H1 (cell line): ENCODE measurements at regions not wholly inside any gene's neighbourhood (a gene's known extent, or its start where the extent isn't known, plus 50 kb on each side); places are given as distances from the start of the nearest gene placed in this dataset.

ENCODE experiments used
- CTCF ChIA-PET: fragments of 300-600 bp; sonication (Branson Sonifier 250); formaldehyde crosslinking; loops from one replicate; lab custom pipeline; 2021; ENCODE audit not compliant: partially characterized antibody; lab: Charles Lee
- POLR2A ChIA-PET: fragments of 300-600 bp; sonication (Branson Sonifier 250); formaldehyde crosslinking; loops from one replicate; lab custom pipeline; 2021; ENCODE audit warnings: inconsistent platforms; ENCODE audit not compliant: partially characterized antibody; lab: Charles Lee
- DNase-seq, 2 experiments: peaks; one replicate each; pipeline versions ENCODE4 v3.0.0 to v3.0.0-alpha.2; 2010 to 2022; ENCODE audit warnings: low spot score in 2 of 2, low read depth in 1 of 2, mixed read lengths in 1 of 2
- FAIRE-seq: peaks from 2 replicates; lab custom pipeline; 2011; peaks lifted over from hg19 to GRCh38; lab: Jason Lieb, UNC
- H2AFZ ChIP-seq: 2 replicates; pipeline ENCODE4 v1.8.1; 2012; ENCODE audit warnings: low read length, inconsistent platforms
- H2AK5ac ChIP-seq: 2 replicates; pipeline ENCODE4 v1.6.1; 2013; ENCODE audit warnings: low read depth, low read length
- H2BK120ac ChIP-seq: replicated peaks from 2 replicates; pipeline ENCODE3; 2013; ENCODE audit warnings: low read depth, low read length, inconsistent platforms
- H2BK12ac ChIP-seq: 2 replicates; pipeline ENCODE4 v1.6.1; 2013; ENCODE audit warnings: low read depth, low read length
- H2BK15ac ChIP-seq: 2 replicates; pipeline ENCODE4 v1.6.1; 2013; ENCODE audit warnings: low read length
- H2BK20ac ChIP-seq: 2 replicates; pipeline ENCODE4 v1.6.1; 2013; ENCODE audit warnings: low read length
- H2BK5ac ChIP-seq: 2 replicates; pipeline ENCODE4 v1.6.1; 2013; ENCODE audit warnings: low read depth, low read length
- H3K14ac ChIP-seq: 2 replicates; pipeline ENCODE4 v1.6.1; 2013; ENCODE audit warnings: inconsistent platforms; ENCODE audit not compliant: insufficient read length
- H3K18ac ChIP-seq: 2 replicates; pipeline ENCODE4 v1.6.1; 2013; ENCODE audit warnings: low read length; ENCODE audit errors: extremely low read depth
- H3K23ac ChIP-seq: 2 replicates; pipeline ENCODE4 v1.6.1; 2013; ENCODE audit warnings: inconsistent platforms; ENCODE audit not compliant: insufficient read length
- H3K23me2 ChIP-seq: 2 replicates; pipeline ENCODE4 v1.6.1; 2013; ENCODE audit warnings: low read depth, low read length
- H3K27ac ChIP-seq: 2 replicates; pipeline ENCODE4 v1.6.1; 2011; ENCODE audit warnings: low read depth, low read length, inconsistent platforms
- H3K27me3 ChIP-seq, 4 experiments: replicated peaks in 1 of 4; 1 replicate in 1 of 4; 2 replicates in 3 of 4; pipeline versions ENCODE4 v1.6.1 to v1.8.1; 2011 to 2013; ENCODE audit warnings: low read length in 3 of 4, mild to moderate bottlenecking in 3 of 4, inconsistent platforms in 2 of 4, mixed read lengths in 2 of 4, moderate library complexity in 1 of 4; ENCODE audit not compliant: control insufficient read depth in 3 of 4, insufficient read depth in 3 of 4; ENCODE audit errors: extremely low read depth in 1 of 4
- H3K36me3 ChIP-seq, 4 experiments: 2 replicates each; pipeline versions ENCODE4 v1.6.1 to v1.8.1; 2011 to 2013; ENCODE audit warnings: mild to moderate bottlenecking in 4 of 4, low read length in 3 of 4, moderate library complexity in 2 of 4, control low read depth in 1 of 4, inconsistent platforms in 1 of 4; ENCODE audit not compliant: insufficient read depth in 4 of 4, control insufficient read depth in 2 of 4
- H3K4ac ChIP-seq: replicated peaks from 2 replicates; pipeline ENCODE3; 2013; ENCODE audit warnings: low read length, low read depth, mixed read lengths, inconsistent platforms; ENCODE audit not compliant: insufficient read length
- H3K4me1 ChIP-seq, 4 experiments: replicated peaks in 1 of 4; 1 replicate in 1 of 4; 2 replicates in 3 of 4; pipeline versions ENCODE4 v1.6.1 to v1.8.1; 2011 to 2013; ENCODE audit warnings: low read length in 3 of 4, inconsistent platforms in 2 of 4, mixed read lengths in 1 of 4; ENCODE audit not compliant: insufficient read depth in 4 of 4, control insufficient read depth in 3 of 4
- H3K4me2 ChIP-seq, 2 experiments: 2 replicates each; pipeline versions ENCODE4 v1.6.1 to v1.8.1; 2011 to 2013; ENCODE audit warnings: low read depth in 2 of 2, low read length in 2 of 2, control low read depth in 1 of 2, inconsistent platforms in 1 of 2, mild to moderate bottlenecking in 1 of 2; ENCODE audit not compliant: insufficient read depth in 1 of 2
- H3K4me3 ChIP-seq, 4 experiments: fragments of 200-600, 300-600 bp in 1 of 4; sonication (generic), shearing (Covaris generic), sonication (Bioruptor Twin) in 1 of 4; 2 replicates each; pipeline versions ENCODE4 v1.5.1 to v1.8.1; 2011 to 2016; ENCODE audit warnings: low read length in 4 of 4, low read depth in 3 of 4, control low read depth in 2 of 4, inconsistent platforms in 2 of 4, mild to moderate bottlenecking in 2 of 4, mixed read lengths in 1 of 4, moderate library complexity in 1 of 4; ENCODE audit not compliant: insufficient read depth in 2 of 4; ENCODE audit errors: extremely low read depth in 1 of 4
- H3K56ac ChIP-seq: replicated peaks from 2 replicates; pipeline ENCODE3; 2013; ENCODE audit warnings: low read depth, mild to moderate bottlenecking, mixed read lengths, low read length, inconsistent platforms; ENCODE audit not compliant: insufficient read length
- H3K79me1 ChIP-seq: 2 replicates; pipeline ENCODE4 v1.6.1; 2013; ENCODE audit warnings: low read depth, low read length, control low read depth
- H3K79me2 ChIP-seq, 2 experiments: 2 replicates each; pipeline versions ENCODE4 v1.6.1 to v1.8.1; 2012 to 2013; ENCODE audit warnings: low read length in 2 of 2, mild to moderate bottlenecking in 2 of 2, inconsistent platforms in 1 of 2; ENCODE audit not compliant: insufficient read depth in 2 of 2, control insufficient read depth in 1 of 2
- H3K9ac ChIP-seq, 4 experiments: replicated peaks in 1 of 4; 1 replicate in 1 of 4; 2 replicates in 3 of 4; pipeline versions ENCODE4 v1.6.1 to v1.8.1; 2011 to 2013; ENCODE audit warnings: low read depth in 3 of 4, low read length in 3 of 4, control low read depth in 2 of 4, mild to moderate bottlenecking in 2 of 4, moderate library complexity in 2 of 4, inconsistent platforms in 1 of 4; ENCODE audit errors: extremely low read depth in 1 of 4
- H3K9me3 ChIP-seq, 2 experiments: 2 replicates each; pipeline versions ENCODE4 v1.6.1 to v1.8.1; 2012 to 2013; ENCODE audit warnings: mild to moderate bottlenecking in 2 of 2, moderate library complexity in 2 of 2, control low read depth in 1 of 2, inconsistent platforms in 1 of 2, low read depth in 1 of 2, low read length in 1 of 2, mixed read lengths in 1 of 2; ENCODE audit not compliant: insufficient read depth in 2 of 2
- H4K20me1 ChIP-seq, 2 experiments: replicated peaks in 1 of 2; 2 replicates each; pipeline versions ENCODE3 to v1.8.1; 2011 to 2013; ENCODE audit warnings: inconsistent platforms in 2 of 2, low read length in 2 of 2, mild to moderate bottlenecking in 1 of 2; ENCODE audit not compliant: insufficient read depth in 2 of 2, control insufficient read depth in 1 of 2
- H4K5ac ChIP-seq: 2 replicates; pipeline ENCODE4 v1.6.1; 2013; ENCODE audit warnings: low read length, low read depth, mixed read lengths, inconsistent platforms; ENCODE audit not compliant: insufficient read length
- H4K8ac ChIP-seq: 2 replicates; pipeline ENCODE4 v1.8.0; 2013; ENCODE audit warnings: mild to moderate bottlenecking, moderate library complexity, low read length, inconsistent platforms; ENCODE audit not compliant: insufficient read depth; ENCODE audit errors: extremely low read depth
- H4K91ac ChIP-seq: replicated peaks from 2 replicates; pipeline ENCODE3; 2013; ENCODE audit warnings: low read length, mixed read lengths, inconsistent platforms; ENCODE audit not compliant: insufficient read length
- BRCA1 ChIP-seq: IDR thresholded peaks from 2 replicates; pipeline ENCODE4 v1.6.1; 2012; ENCODE audit warnings: low read depth, low read length, improper control_type of control experiment
- CBX5 ChIP-seq: fragments of 300-800, 300-1000 bp; sonication (generic); IDR thresholded peaks from 2 replicates; pipeline ENCODE4 v1.7.1; 2016; ENCODE audit warnings: antibody characterized with exemption, low read length, low read depth
- GABPA ChIP-seq: IDR thresholded peaks from 2 replicates; pipeline ENCODE4 v1.6.1; 2011; ENCODE audit warnings: mild to moderate bottlenecking, low read length, moderate library complexity, borderline replicate concordance; ENCODE audit not compliant: insufficient read depth
- KDM5A ChIP-seq: fragments of 200-600 bp; IDR thresholded peaks from 2 replicates; pipeline ENCODE4 v1.7.1; 2012; ENCODE audit warnings: mild to moderate bottlenecking, low read length, inconsistent platforms, mixed read lengths
- MAFK ChIP-seq: IDR thresholded peaks from 2 replicates; pipeline ENCODE4 v1.6.1; 2012; ENCODE audit warnings: low read depth, mild to moderate bottlenecking, improper control_type of control experiment, low read length
- POLR2A ChIP-seq, 2 experiments: IDR thresholded peaks; 1 replicate in 1 of 2; 2 replicates in 1 of 2; pipeline ENCODE4 v1.6.1; 2011; ENCODE audit warnings: low read depth in 2 of 2, low read length in 2 of 2, mild to moderate bottlenecking in 2 of 2; ENCODE audit errors: control extremely low read depth in 1 of 2
- RNF2 ChIP-seq: fragments of 200-900, 300-1000 bp; sonication (generic); IDR thresholded peaks from 2 replicates; pipeline ENCODE4 v1.7.1; 2016; ENCODE audit warnings: borderline replicate concordance, low read depth, mild to moderate bottlenecking, antibody characterized with exemption, low read length; ENCODE audit not compliant: poor library complexity, severe bottlenecking; ENCODE audit errors: missing control alignments
- SIX5 ChIP-seq: IDR thresholded peaks from 2 replicates; pipeline ENCODE4 v1.6.1; 2011; ENCODE audit warnings: mild to moderate bottlenecking, low read depth, low read length
- SP1 ChIP-seq: IDR thresholded peaks from 2 replicates; pipeline ENCODE4 v1.6.1; 2011; ENCODE audit warnings: low read depth, low read length
- SP4 ChIP-seq: IDR thresholded peaks from 2 replicates; pipeline ENCODE4 v1.6.1; 2012; ENCODE audit warnings: low read length, inconsistent platforms
- SUZ12 ChIP-seq: fragments of 200-600 bp; sonication (generic); IDR thresholded peaks from 2 replicates; pipeline ENCODE4 v1.6.1; 2012; ENCODE audit warnings: mild to moderate bottlenecking, inconsistent platforms, low read length, moderate library complexity, mixed read lengths
- YY1 ChIP-seq: IDR thresholded peaks from 2 replicates; pipeline ENCODE4 v1.6.1; 2011; ENCODE audit warnings: low read depth, mild to moderate bottlenecking, low read length
- WGBS, 2 experiments: shearing (Covaris generic) in 1 of 2; methylation state at CpG; one replicate each; pipeline versions ENCODE4 v1.1.6 to v1.1.7; 2013 to 2015; ENCODE audit warnings: low lambda C conversion rate in 2 of 2, mixed read lengths in 2 of 2, inconsistent platforms in 1 of 2, low coverage in 1 of 2, missing lambda C conversion rate in 1 of 2; ENCODE audit not compliant: insufficient replicate concordance in 2 of 2, insufficient coverage in 1 of 2, insufficient read length in 1 of 2; ENCODE audit errors: extremely low coverage in 1 of 2, missing lambda C conversion rate in 1 of 2; 5-methylcytosine and 5-hydroxymethylcytosine counted together

DNA sequence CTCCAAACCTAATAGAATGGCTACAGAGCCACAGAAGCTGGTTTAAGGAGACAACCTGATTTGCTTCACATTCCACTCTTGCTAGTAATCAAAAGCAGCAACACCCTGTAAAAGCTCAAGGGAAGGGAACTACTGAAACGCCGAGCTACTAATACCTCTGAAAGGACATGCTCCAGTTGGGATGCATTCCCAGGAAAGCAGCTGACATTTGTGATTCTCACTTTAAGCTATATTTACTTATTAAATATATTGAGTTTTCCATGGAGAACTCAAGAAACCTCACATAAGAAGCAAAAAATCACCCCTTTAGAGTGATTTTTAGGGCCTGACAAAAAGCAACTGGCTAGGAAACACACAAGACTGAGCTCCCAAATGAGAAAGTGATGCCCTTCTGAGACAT, 1073.0 kb upstream of the FLRT2 start:
- H3K23ac ChIP-seq = no peak overlapping the region
- H2BK20ac ChIP-seq = no peak overlapping the region
- TF ChIP-seq RNF2 (no peak), POLR2A (IDR thresholded peaks at IDR 0.05; ENCODE audit: control extremely low read depth in 1 of 2, low read depth in 2 of 2, low read length in 2 of 2) (no peak), SP4 (no peak), MAFK (no peak), YY1 (no peak), SP1 (no peak), SIX5 (no peak), KDM5A (no peak), GABPA (no peak), BRCA1 (no peak), CBX5 (no peak), SUZ12 (no peak)

More for the DNA sequence above, 1073.0 kb upstream of the FLRT2 start:
- no peak overlapping the region for H3K9ac ChIP-seq
- H3K4ac ChIP-seq = no peak overlapping the region
- H3K27ac ChIP-seq = no peak overlapping the region
- no peak overlapping the region for H4K5ac ChIP-seq
- CTCF ChIA-PET = interaction anchor here (0.6 to 1.0 kb wide), 2 partner anchors 55 to 65 kb away, joined by 3 read pairs; no protein-coding TSS in a partner anchor
- H2BK12ac ChIP-seq = no peak overlapping the region
- DNase-seq (no peak), FAIRE-seq (no peak)
- no peak overlapping the region for H2BK15ac ChIP-seq
- H2AFZ ChIP-seq = no peak overlapping the region
- H4K20me1 ChIP-seq = no peaks in the 10 kb centered on the region
- POLR2A ChIA-PET = no interaction called here
- H3K9me3 ChIP-seq = no peaks in the 10 kb centered on the region
- H3K56ac ChIP-seq = no peak overlapping the region
- H4K91ac ChIP-seq = no peak overlapping the region
- H3K14ac ChIP-seq = no peak overlapping the region
- H3K23me2 ChIP-seq = no peaks in the 10 kb centered on the region
- no peak overlapping the region for H4K8ac ChIP-seq
- no peak overlapping the region for H2BK5ac ChIP-seq
- no peak overlapping the region for H2BK120ac ChIP-seq
- H3K4me2 ChIP-seq = no peak overlapping the region
- 93% methylated on average over 2 of the region's 2 CpGs; no CpG with 5 or more reads in 1 of the 2 experiments for WGBS, 2 experiments
- no peaks in the 10 kb centered on the region for H3K27me3 ChIP-seq
- H2AK5ac ChIP-seq = no peak overlapping the region
- no peaks in the 10 kb centered on the region for H3K79me2 ChIP-seq
- H3K4me1 ChIP-seq = no peaks in the 10 kb centered on the region
- H3K36me3 ChIP-seq = no peaks in the 10 kb centered on the region
- H3K79me1 ChIP-seq = no peaks in the 10 kb centered on the region
- no peak overlapping the region for H3K18ac ChIP-seq
- H3K4me3 ChIP-seq = no peak overlapping the region
